CD4-positive, alpha-beta T cell treated with Interleukin-4 for 4 hours (primary cell): ENCODE measurements at regions not wholly inside any gene's neighbourhood (a gene's known extent, or its start where the extent isn't known, plus 50 kb on each side); places are given as distances from the start of the nearest gene placed in this dataset.
"Not testable (repeated sequence)": the region's sequence is repeated elsewhere in the genome, so short reads cannot be mapped to it uniquely, and the experiment has no call there.

Experiments
- DNase-seq: peaks from one replicate; pipeline ENCODE4 v3.0.0-alpha.2; 2020

DNA sequence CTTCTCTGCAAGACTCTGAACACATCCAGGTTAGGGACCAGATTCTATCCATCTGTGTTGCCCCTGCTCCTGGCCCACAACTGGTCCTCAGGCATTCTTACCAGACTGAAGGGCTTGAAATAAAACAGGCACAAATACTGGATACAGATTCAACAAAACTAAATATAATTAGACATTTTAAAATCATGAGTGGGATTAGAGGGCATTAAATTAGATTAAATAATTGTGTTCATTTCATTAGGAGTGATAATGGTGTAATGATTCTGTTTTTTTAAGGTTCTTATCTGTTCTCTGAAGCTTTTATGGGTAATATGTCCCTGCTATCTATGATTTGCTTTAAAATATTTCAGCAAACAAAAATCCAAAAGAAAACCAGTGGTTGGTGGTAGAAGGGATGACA, 226.5 kb downstream of the IRS1 start:
- no peak for DNase-seq

- DNase-seq, result no peak
These were observed 235.0 kb downstream of the IRS1 start for GRCh38 chr2:226564667-226565066.

GRCh38 chr2:226561962-226562361, 237.7 kb downstream of the IRS1 start:
- no peak for DNase-seq

- DNase-seq, result no peak
These were observed 239.3 kb downstream of the IRS1 start for GRCh38 chr2:226560325-226560724.

DNA sequence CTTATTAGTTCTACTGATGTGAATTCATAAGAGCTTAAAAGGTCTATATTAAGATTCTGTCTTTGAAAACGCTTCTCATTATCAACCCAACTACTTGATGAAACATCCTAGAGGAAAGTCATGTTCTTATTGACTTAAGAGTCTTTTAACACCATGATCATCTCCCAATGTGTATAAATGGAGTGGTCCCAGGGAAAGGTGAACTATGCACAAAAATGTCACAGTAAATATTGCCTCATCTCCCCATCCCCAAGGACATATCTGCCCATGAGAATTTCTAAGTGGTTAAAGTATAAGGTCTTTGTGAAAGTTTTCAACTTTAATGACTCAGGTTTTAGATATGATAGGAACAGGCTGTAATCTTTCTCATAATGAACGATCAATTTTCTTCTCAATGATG, 240.1 kb downstream of the IRS1 start:
- no peak for DNase-seq

GRCh38 chr2:226558418-226558817, 241.2 kb downstream of the IRS1 start:
- DNase-seq, result no peak

DNA sequence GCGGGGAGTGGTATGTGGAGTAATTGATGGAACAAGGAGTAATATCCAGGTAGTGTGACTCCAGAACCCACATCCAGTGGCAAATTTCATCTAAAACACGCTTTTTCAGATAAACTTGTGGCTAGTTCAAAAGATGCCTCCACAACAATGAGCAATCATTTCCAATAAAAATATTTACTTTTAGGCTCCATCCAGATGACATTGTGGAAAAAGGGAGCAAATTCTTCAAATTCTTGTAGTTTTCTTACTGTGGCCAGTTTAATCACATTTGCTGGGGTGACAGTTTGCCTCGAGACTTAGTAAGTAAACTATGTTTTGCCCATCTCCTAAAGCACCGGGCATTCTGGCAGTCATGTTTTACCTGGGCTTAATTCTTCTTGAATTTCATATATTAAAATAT, 243.6 kb downstream of the IRS1 start:
- no peak for DNase-seq

- no peak for DNase-seq
These were observed 244.9 kb downstream of the IRS1 start for GRCh38 chr2:226554701-226555100.

GRCh38 chr2:226553333-226553732, 246.3 kb downstream of the IRS1 start:
- DNase-seq, result no peak

DNA sequence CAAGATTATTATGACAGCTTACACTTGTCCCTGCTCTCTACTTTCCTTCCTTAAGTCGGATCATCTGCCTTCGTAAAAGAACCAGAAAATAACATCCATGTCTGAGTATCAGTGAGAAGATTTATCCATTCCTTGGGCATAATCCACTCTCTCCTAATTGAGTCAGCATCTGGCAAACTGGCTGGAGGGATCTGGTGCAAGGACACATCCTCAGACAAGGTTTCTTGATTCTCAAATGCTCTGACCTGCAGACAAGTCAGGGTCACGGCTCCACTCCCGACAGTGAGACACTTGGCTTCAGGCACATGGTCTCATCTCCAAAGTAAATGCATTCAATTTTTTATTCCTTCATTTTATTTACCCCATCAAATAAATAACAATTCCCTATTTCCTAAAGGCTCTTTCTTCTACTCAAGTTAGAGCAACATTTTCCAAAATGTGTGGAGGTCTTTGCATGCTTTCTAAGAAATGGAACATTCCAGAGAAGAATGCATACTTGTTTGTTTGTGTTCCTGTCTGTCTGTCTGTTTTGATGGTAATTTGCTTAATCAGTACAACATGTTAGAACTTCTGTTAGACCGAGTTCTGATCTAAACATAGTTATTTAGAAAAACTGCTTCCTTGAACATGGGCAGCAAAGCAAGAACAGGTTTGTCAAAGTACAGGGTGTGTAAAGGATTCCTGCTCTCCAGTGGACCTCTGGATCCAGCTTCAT, 246.9 kb downstream of the IRS1 start:
- no peak for DNase-seq

DNA sequence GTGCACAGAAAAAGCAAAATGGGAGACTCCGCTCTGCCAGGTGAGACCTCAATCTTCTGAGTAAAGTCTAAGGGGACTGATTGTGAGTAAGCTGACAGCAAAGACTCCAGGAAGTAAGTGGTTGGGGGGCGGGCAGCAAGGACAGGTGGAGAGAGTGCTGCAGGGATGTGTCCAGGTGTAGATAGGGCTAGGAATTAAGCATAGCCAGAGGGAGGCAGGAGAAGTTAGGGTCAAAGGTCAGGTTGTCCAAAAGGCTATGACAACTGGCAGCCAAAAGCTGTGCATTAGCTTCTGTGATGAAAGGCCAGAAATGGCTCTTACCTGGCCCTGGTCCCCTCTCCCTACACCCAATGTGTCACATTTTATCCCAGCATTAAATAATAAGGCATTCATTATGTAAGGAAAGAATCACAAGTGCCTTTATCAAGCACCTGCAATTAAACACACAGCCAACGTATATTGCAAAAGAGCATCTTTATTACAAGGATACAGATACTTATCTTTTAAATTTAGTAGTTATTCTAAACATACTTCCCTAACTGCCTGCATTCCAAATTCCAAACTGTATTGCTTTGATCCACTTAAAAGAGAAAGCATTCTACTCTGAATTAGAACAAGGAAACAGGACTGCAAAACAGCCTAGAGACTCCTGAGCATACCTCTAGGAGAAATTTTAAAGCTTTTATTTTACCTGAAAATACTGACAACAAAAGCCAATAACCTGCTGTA, 247.9 kb downstream of the IRS1 start:
- no peak for DNase-seq

DNA sequence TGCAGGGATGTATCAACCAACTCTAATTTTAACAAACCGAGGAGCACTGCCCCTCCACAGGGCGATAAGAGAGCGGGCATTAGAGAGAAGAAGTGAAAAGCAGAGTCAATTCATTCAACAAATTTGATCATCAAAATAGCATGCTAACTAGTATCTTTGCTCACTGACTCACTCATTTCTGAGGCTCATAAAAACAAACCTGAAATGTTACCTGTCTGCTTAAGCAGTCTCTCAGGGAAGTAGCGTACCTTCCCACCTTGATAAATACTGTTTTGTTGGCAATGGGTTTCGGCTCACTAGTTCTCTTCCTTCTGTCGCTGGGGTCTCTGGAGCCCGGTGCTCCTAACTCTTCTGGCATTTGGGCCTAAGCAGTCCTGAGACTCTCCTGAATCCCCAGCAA, 248.8 kb downstream of the IRS1 start:
- no peak for DNase-seq

DNA sequence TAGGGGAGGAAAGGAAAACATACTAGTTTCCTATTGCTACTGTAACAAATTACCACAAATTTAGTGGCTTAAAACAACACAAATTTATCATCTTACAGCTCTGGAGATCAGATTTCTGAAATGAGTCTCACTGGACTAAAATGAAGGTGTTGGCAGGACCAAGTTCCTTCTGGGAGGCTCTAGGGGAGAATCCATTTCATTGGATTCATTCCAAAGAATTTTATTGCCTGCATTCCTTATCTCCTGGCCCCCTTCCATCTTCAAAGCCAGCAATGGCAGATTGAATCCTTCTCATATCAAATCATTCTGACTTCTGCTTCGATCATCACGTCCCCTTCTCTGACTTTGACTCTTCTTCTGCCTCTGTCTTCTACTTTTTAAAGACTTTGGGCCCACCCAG, 250.9 kb downstream of the IRS1 start:
- DNase-seq, result no peak

- no peak for DNase-seq
These were observed 254.9 kb downstream of the IRS1 start for GRCh38 chr2:226544596-226545210.

- no peak for DNase-seq
These were observed 259.2 kb downstream of the IRS1 start for GRCh38 chr2:226540204-226540994.

- no peak for DNase-seq
These were observed 263.2 kb downstream of the IRS1 start for GRCh38 chr2:226536410-226536809.

GRCh38 chr2:226532976-226533375, 266.6 kb downstream of the IRS1 start:
- DNase-seq, result not testable (repeated sequence)

- no peak for DNase-seq
These were observed 268.4 kb downstream of the IRS1 start for GRCh38 chr2:226531061-226531810.

GRCh38 chr2:226529556-226529955, 270.1 kb downstream of the IRS1 start:
- DNase-seq, result no peak

- DNase-seq, result no peak
These were observed 272.9 kb downstream of the IRS1 start for GRCh38 chr2:226526716-226527115.

DNA sequence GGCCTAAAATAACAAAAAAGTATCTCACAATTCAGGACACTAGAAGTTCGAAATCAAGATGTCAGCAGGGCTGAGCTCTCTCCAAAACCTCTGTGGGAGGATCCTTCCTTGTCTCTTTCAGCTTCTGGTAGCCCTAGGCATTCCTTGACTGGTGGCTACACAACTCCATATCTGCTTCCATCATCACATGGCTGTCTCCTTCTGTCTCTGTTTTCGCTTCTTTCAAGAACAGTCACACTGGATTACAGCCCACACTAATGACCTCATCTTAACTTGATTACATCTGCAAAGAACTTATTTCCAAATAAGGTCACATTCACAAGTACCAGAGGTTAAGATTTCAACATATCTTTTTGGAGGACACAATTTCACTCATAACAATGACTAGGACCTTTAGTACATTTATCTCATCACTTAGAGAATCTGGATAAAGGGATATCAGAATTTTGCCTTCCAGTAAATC, 275.2 kb downstream of the IRS1 start:
- no peak for DNase-seq

DNA sequence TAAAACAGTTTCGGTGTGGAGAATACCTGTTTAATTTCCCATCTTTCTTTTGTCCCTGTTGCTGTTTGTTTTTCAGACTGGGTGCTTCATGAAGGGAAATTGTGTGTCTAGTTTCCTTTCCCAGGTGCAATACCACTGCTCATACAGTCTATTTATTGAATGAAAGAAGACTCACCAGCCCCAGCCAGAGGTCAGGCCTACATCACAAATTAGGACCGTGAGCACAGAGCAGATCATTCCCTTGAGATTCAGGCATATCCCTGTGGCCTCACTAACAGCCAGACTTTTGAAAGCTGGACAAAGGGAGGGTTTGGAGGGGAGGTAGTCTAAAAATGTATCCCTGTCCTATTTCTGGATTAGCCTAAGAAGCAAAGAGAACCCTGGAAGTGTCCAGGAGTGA, 278.9 kb downstream of the IRS1 start:
- no peak for DNase-seq
